Loucy (cell line): ENCODE measurements at regions not wholly inside any gene's neighbourhood (a gene's known extent, or its start where the extent isn't known, plus 50 kb on each side); places are given as distances from the start of the nearest gene placed in this dataset.

Experiments
- H2AFZ ChIP-seq: fragments of 200-600 bp; sonication (generic); 2 replicates; pipeline ENCODE4 v1.6.0; 2016; ENCODE audit warnings: antibody characterized with exemption, mild to moderate bottlenecking, low read length, moderate library complexity
- H3F3A ChIP-seq: fragments of 200-600 bp; 2 replicates; pipeline ENCODE4 v1.6.0; 2016; ENCODE audit warnings: antibody characterized with exemption, low read depth, mild to moderate bottlenecking
- H3K27me3 ChIP-seq: fragments of 200-600 bp; sonication (generic); 2 replicates; pipeline ENCODE4 v1.6.1; 2014; ENCODE audit warnings: low read length, mild to moderate bottlenecking; ENCODE audit not compliant: insufficient read depth, poor library complexity, severe bottlenecking
- H3K36me3 ChIP-seq: fragments of 200-600 bp; sonication (generic); 2 replicates; pipeline ENCODE4 v1.6.1; 2016; ENCODE audit warnings: low read length; ENCODE audit not compliant: insufficient read depth
- H3K4me1 ChIP-seq: fragments of 200-600 bp; sonication (generic); 2 replicates; pipeline ENCODE4 v1.5.1; 2014; ENCODE audit warnings: low read length, mild to moderate bottlenecking; ENCODE audit not compliant: insufficient read depth, poor library complexity, severe bottlenecking
- H3K4me2 ChIP-seq: fragments of 200-600 bp; sonication (generic); 2 replicates; pipeline ENCODE4 v1.6.0; 2014; ENCODE audit warnings: antibody characterized with exemption, low read length, low read depth, mild to moderate bottlenecking; ENCODE audit not compliant: poor library complexity, severe bottlenecking
- H3K4me3 ChIP-seq: fragments of 200-600 bp; sonication (generic); 2 replicates; pipeline ENCODE4 v1.5.1; 2014; ENCODE audit warnings: low read length, mild to moderate bottlenecking, mixed read lengths; ENCODE audit not compliant: poor library complexity, severe bottlenecking
- H3K79me2 ChIP-seq: fragments of 200-600 bp; sonication (generic); 2 replicates; pipeline ENCODE4 v1.6.1; 2014; ENCODE audit warnings: low read length; ENCODE audit not compliant: insufficient read depth
- H3K9ac ChIP-seq: fragments of 200-600 bp; sonication (generic); 2 replicates; pipeline ENCODE4 v1.6.0; 2014; ENCODE audit warnings: mild to moderate bottlenecking, low read depth, low read length, moderate library complexity; ENCODE audit not compliant: poor library complexity, severe bottlenecking
- H3K9me2 ChIP-seq: fragments of 200-600 bp; sonication (generic); replicated peaks from 2 replicates; pipeline ENCODE4 v1.6.1; 2016; ENCODE audit warnings: low read depth, low read length, mixed read lengths
- H3K9me3 ChIP-seq: fragments of 200-600 bp; sonication (generic); 2 replicates; pipeline ENCODE4 v1.6.1; 2014; ENCODE audit warnings: mild to moderate bottlenecking, antibody characterized with exemption, low read length, low read depth; ENCODE audit not compliant: insufficient read depth
- H4K20me1 ChIP-seq: fragments of 200-600 bp; sonication (generic); 2 replicates; pipeline ENCODE4 v1.6.0; 2014; ENCODE audit warnings: antibody characterized with exemption, low read length, mild to moderate bottlenecking; ENCODE audit not compliant: insufficient read depth, poor library complexity, severe bottlenecking
- EZH2phosphoT487 ChIP-seq: fragments of 200-600 bp; IDR thresholded peaks from 2 replicates; pipeline ENCODE4 v1.6.1; 2018; ENCODE audit warnings: antibody characterized with exemption, mild to moderate bottlenecking, moderate library complexity, borderline replicate concordance
- TF ChIP-seq, protein P1 (sequence below): fragments of 200-600 bp; sonication (generic); conservative IDR thresholded peaks from 2 replicates; pipeline ENCODE4 v1.5.1; 2014; ENCODE audit warnings: mild to moderate bottlenecking, antibody characterized with exemption, low read length

DNA sequence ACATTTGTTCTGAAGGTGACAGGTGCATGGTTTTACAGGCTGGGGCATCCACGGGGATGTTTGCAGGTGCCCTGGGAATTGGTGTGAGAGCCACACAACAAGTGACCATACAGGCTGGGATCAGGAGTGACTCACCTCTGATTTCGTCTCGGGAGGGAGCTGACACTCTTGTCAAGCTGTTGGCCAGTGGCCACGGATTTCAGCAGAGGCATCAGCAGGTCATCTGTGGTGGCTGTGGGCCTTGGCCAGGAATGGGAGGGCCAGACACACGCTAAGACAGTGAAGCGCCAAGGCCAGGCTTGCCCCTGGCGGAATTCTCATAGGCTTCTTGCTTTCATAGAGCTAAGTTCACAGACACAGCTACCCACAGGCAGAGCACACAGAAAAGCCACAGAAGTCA lies 108.6 kb downstream of the HSPH1 start:
- Histone ChIP-seq H4K20me1 (no peaks in the 10 kb centered on the region), H3K4me1 (no peaks in the 10 kb centered on the region), H3K36me3 (no peaks in the 10 kb centered on the region), H3K4me3 (no peak overlapping the region), H3K9ac (no peak overlapping the region), H3K9me3 (no peaks in the 10 kb centered on the region), H3K79me2 (no peaks in the 10 kb centered on the region), H3K4me2 (no peak overlapping the region), H3K9me2 (no peaks in the 10 kb centered on the region), H3F3A (no peaks in the 10 kb centered on the region), H2AFZ (no peak overlapping the region), H3K27me3 (no peaks in the 10 kb centered on the region)
- TF ChIP-seq EZH2phosphoT487: no peak
- TF ChIP-seq, protein P1, sequence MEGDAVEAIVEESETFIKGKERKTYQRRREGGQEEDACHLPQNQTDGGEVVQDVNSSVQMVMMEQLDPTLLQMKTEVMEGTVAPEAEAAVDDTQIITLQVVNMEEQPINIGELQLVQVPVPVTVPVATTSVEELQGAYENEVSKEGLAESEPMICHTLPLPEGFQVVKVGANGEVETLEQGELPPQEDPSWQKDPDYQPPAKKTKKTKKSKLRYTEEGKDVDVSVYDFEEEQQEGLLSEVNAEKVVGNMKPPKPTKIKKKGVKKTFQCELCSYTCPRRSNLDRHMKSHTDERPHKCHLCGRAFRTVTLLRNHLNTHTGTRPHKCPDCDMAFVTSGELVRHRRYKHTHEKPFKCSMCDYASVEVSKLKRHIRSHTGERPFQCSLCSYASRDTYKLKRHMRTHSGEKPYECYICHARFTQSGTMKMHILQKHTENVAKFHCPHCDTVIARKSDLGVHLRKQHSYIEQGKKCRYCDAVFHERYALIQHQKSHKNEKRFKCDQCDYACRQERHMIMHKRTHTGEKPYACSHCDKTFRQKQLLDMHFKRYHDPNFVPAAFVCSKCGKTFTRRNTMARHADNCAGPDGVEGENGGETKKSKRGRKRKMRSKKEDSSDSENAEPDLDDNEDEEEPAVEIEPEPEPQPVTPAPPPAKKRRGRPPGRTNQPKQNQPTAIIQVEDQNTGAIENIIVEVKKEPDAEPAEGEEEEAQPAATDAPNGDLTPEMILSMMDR: no peak

DNA sequence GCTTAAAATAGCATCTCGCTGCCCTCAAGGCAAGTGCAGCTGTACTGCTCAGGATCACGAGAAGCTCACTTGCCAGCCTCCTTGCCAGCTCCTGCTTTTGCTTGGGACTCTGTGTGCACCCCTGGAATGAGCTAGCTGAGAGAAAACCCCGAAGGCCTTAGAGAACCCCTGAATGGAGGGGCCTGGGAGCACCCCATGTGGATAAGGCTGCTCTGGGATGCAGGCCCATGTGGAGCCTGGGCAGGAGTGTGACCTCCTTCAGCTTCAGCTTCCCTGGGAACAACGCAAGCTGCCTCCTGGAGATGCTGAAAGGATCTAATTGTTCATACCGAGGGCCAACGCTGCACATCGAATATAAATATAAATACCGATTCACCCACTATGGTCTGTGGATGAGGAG lies 109.2 kb downstream of the HSPH1 start:
- H3K79me2 ChIP-seq: no peaks in the 10 kb centered on the region
- no peaks in the 10 kb centered on the region for H3K9me3 ChIP-seq
- H3K9ac ChIP-seq: no peak overlapping the region
- no peaks in the 10 kb centered on the region for H3K27me3 ChIP-seq
- H3K9me2 ChIP-seq: no peaks in the 10 kb centered on the region
- H3K4me1 ChIP-seq: no peaks in the 10 kb centered on the region
- H3K4me2 ChIP-seq: no peak overlapping the region
- no peak overlapping the region for H3K4me3 ChIP-seq
- no peaks in the 10 kb centered on the region for H3K36me3 ChIP-seq
- TF ChIP-seq EZH2phosphoT487: no peak
- TF ChIP-seq, protein P1: no peak
- no peaks in the 10 kb centered on the region for H4K20me1 ChIP-seq
- H3F3A ChIP-seq: no peaks in the 10 kb centered on the region
- no peak overlapping the region for H2AFZ ChIP-seq

DNA sequence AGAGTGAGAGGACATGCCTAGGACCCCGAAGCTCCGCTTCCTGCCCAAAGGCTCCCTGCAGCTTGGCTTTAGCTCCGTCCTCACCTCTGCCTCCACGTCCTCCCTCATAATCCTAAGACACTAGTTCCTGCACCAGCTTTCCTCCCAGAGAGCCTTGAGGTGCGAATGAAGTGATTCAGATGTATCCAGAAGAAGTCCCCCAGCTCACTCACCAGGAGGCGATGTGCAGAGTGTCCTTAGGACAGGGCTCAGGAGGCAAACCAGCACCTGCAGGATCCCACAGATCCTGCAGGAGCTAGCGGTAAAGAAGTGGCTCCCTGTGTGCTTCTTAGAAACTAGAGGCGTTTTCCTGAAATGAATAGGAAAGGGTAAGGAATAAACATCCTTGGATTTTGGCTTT lies 109.7 kb downstream of the HSPH1 start:
- Histone ChIP-seq H3K79me2 (no peaks in the 10 kb centered on the region), H3K9ac (no peak overlapping the region), H3K4me1 (no peaks in the 10 kb centered on the region), H2AFZ (no peak overlapping the region), H3F3A (no peaks in the 10 kb centered on the region), H3K9me2 (no peaks in the 10 kb centered on the region), H3K9me3 (no peaks in the 10 kb centered on the region), H3K27me3 (no peaks in the 10 kb centered on the region), H3K4me2 (no peak overlapping the region), H3K36me3 (no peaks in the 10 kb centered on the region), H3K4me3 (no peak overlapping the region), H4K20me1 (no peaks in the 10 kb centered on the region)
- TF ChIP-seq EZH2phosphoT487: no peak
- TF ChIP-seq, protein P1: peak; percentile 32; the same call in 1 of the 2 replicates
